ENCODE measurements at regions not wholly inside any gene's neighbourhood (a gene's known extent, or its start where the extent isn't known, plus 50 kb on each side); places are given as distances from the start of the nearest gene placed in this dataset.

DNA sequence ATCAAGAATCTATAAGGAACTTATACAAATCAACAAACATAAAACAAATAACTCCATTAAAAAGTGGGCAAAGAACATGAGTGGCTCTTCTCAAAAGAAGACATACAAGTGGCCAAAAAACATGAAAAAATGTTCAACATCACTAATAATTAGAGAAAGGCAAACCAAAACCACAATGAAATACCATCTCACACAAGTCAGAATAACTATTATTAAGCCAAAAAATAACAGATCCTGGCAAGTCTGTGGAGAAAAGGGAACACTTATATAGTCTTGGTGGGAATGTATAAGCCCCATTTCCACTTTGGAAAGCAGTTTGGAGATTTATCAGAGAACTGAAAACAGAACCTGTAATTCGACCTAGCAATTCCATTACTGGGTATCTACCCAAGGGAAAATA, 921.0 kb downstream of the KCNA4 start:
- no peak overlapping the region for H3K9ac ChIP-seq
- H3K27ac ChIP-seq (ENCODE audit: low read depth in 2 of 2, low read length in 1 of 2), result no peak overlapping the region
- no peak for DNase-seq
- H3K9me2 ChIP-seq, result no peaks in the 10 kb centered on the region
- no peaks in the 10 kb centered on the region for H3K36me3 ChIP-seq (replicated peaks in 1 of 2; ENCODE audit: control insufficient read depth in 1 of 2, insufficient read depth in 2 of 2, low read length in 1 of 2)
- no peaks in the 10 kb centered on the region for H3K9me3 ChIP-seq
- POLR2A ChIA-PET, result no interaction called here
- H4K20me1 ChIP-seq (ENCODE audit: insufficient read depth), result no peaks in the 10 kb centered on the region
- no peak overlapping the region for H3K4me2 ChIP-seq
- TF ChIP-seq FOXM1 (IDR thresholded peaks at IDR 0.05; ENCODE audit: low read depth) (no peak), GABPA (IDR thresholded peaks at IDR 0.05; ENCODE audit: low read depth) (no peak), NFIC (IDR thresholded peaks at IDR 0.05; ENCODE audit: borderline replicate concordance) (no peak), RAD21 (IDR thresholded peaks at IDR 0.05; ENCODE audit: low read length) (no peak), YY1 (IDR thresholded peaks at IDR 0.05; ENCODE audit: low read depth) (no peak), TEAD4 (IDR thresholded peaks at IDR 0.05; ENCODE audit: borderline replicate concordance, insufficient read depth) (no peak), RCOR1 (IDR thresholded peaks at IDR 0.05; ENCODE audit: low read length) (no peak), MEF2A (IDR thresholded peaks at IDR 0.05; ENCODE audit: borderline replicate concordance, low read depth) (no peak), TAF1 (IDR thresholded peaks at IDR 0.05; ENCODE audit: borderline replicate concordance, low read depth, low read length) (no peak), RFX5 (IDR thresholded peaks at IDR 0.05; ENCODE audit: low read length) (no peak), POLR2AphosphoS5 (IDR thresholded peaks at IDR 0.05; ENCODE audit: low read depth, low read length) (no peak), JUND (IDR thresholded peaks at IDR 0.05) (no peak)
- TF ChIP-seq, protein P1, sequence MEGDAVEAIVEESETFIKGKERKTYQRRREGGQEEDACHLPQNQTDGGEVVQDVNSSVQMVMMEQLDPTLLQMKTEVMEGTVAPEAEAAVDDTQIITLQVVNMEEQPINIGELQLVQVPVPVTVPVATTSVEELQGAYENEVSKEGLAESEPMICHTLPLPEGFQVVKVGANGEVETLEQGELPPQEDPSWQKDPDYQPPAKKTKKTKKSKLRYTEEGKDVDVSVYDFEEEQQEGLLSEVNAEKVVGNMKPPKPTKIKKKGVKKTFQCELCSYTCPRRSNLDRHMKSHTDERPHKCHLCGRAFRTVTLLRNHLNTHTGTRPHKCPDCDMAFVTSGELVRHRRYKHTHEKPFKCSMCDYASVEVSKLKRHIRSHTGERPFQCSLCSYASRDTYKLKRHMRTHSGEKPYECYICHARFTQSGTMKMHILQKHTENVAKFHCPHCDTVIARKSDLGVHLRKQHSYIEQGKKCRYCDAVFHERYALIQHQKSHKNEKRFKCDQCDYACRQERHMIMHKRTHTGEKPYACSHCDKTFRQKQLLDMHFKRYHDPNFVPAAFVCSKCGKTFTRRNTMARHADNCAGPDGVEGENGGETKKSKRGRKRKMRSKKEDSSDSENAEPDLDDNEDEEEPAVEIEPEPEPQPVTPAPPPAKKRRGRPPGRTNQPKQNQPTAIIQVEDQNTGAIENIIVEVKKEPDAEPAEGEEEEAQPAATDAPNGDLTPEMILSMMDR (IDR thresholded peaks at IDR 0.05), result no peak
- TF ChIP-seq, protein P2, sequence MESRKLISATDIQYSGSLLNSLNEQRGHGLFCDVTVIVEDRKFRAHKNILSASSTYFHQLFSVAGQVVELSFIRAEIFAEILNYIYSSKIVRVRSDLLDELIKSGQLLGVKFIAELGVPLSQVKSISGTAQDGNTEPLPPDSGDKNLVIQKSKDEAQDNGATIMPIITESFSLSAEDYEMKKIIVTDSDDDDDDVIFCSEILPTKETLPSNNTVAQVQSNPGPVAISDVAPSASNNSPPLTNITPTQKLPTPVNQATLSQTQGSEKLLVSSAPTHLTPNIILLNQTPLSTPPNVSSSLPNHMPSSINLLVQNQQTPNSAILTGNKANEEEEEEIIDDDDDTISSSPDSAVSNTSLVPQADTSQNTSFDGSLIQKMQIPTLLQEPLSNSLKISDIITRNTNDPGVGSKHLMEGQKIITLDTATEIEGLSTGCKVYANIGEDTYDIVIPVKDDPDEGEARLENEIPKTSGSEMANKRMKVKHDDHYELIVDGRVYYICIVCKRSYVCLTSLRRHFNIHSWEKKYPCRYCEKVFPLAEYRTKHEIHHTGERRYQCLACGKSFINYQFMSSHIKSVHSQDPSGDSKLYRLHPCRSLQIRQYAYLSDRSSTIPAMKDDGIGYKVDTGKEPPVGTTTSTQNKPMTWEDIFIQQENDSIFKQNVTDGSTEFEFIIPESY (IDR thresholded peaks at IDR 0.05; ENCODE audit: borderline replicate concordance, low read depth), result no peak
- TF ChIP-seq, protein P3, sequence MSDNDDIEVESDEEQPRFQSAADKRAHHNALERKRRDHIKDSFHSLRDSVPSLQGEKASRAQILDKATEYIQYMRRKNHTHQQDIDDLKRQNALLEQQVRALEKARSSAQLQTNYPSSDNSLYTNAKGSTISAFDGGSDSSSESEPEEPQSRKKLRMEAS (IDR thresholded peaks at IDR 0.05; ENCODE audit: low read depth), result no peak
- TF ChIP-seq, protein P4, sequence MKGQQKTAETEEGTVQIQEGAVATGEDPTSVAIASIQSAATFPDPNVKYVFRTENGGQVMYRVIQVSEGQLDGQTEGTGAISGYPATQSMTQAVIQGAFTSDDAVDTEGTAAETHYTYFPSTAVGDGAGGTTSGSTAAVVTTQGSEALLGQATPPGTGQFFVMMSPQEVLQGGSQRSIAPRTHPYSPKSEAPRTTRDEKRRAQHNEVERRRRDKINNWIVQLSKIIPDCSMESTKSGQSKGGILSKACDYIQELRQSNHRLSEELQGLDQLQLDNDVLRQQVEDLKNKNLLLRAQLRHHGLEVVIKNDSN (IDR thresholded peaks at IDR 0.05; ENCODE audit: borderline replicate concordance, low read depth), result no peak
- TF ChIP-seq, protein P5, sequence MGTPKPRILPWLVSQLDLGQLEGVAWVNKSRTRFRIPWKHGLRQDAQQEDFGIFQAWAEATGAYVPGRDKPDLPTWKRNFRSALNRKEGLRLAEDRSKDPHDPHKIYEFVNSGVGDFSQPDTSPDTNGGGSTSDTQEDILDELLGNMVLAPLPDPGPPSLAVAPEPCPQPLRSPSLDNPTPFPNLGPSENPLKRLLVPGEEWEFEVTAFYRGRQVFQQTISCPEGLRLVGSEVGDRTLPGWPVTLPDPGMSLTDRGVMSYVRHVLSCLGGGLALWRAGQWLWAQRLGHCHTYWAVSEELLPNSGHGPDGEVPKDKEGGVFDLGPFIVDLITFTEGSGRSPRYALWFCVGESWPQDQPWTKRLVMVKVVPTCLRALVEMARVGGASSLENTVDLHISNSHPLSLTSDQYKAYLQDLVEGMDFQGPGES (IDR thresholded peaks at IDR 0.05; ENCODE audit: low read depth, low read length), result no peak
- TF ChIP-seq, protein P6, sequence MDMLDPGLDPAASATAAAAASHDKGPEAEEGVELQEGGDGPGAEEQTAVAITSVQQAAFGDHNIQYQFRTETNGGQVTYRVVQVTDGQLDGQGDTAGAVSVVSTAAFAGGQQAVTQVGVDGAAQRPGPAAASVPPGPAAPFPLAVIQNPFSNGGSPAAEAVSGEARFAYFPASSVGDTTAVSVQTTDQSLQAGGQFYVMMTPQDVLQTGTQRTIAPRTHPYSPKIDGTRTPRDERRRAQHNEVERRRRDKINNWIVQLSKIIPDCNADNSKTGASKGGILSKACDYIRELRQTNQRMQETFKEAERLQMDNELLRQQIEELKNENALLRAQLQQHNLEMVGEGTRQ (IDR thresholded peaks at IDR 0.05; ENCODE audit: borderline replicate concordance, low read depth, low read length), result no peak
- TF ChIP-seq, protein P7, sequence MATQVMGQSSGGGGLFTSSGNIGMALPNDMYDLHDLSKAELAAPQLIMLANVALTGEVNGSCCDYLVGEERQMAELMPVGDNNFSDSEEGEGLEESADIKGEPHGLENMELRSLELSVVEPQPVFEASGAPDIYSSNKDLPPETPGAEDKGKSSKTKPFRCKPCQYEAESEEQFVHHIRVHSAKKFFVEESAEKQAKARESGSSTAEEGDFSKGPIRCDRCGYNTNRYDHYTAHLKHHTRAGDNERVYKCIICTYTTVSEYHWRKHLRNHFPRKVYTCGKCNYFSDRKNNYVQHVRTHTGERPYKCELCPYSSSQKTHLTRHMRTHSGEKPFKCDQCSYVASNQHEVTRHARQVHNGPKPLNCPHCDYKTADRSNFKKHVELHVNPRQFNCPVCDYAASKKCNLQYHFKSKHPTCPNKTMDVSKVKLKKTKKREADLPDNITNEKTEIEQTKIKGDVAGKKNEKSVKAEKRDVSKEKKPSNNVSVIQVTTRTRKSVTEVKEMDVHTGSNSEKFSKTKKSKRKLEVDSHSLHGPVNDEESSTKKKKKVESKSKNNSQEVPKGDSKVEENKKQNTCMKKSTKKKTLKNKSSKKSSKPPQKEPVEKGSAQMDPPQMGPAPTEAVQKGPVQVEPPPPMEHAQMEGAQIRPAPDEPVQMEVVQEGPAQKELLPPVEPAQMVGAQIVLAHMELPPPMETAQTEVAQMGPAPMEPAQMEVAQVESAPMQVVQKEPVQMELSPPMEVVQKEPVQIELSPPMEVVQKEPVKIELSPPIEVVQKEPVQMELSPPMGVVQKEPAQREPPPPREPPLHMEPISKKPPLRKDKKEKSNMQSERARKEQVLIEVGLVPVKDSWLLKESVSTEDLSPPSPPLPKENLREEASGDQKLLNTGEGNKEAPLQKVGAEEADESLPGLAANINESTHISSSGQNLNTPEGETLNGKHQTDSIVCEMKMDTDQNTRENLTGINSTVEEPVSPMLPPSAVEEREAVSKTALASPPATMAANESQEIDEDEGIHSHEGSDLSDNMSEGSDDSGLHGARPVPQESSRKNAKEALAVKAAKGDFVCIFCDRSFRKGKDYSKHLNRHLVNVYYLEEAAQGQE (IDR thresholded peaks at IDR 0.05; ENCODE audit: low read depth, low read length), result no peak
- no peak overlapping the region for H2AFZ ChIP-seq (ENCODE audit: low read depth)
- H3K27me3 ChIP-seq (ENCODE audit: insufficient read depth), result no peaks in the 10 kb centered on the region
- 8% methylated on average over 1 of the region's 1 CpG for WGBS (ENCODE audit: low lambda C conversion rate)
- peaks cover 0 to 9% of the 10 kb centered on the region in 2 experiments; a peak in 2 of 4 replicates for H3K4me1 ChIP-seq (ENCODE audit: control insufficient read depth in 1 of 2, insufficient read depth in 2 of 2, low read depth in 1 of 2, low read length in 1 of 2)
- no peak overlapping the region for H3K4me3 ChIP-seq (ENCODE audit: low read depth in 2 of 2, low read length in 1 of 2)
- H3F3A ChIP-seq (replicated peaks; ENCODE audit: insufficient read depth), result peaks cover 6% of the 10 kb centered on the region
- no peaks in the 10 kb centered on the region for H3K79me2 ChIP-seq (ENCODE audit: insufficient read depth)
- CTCF ChIA-PET, result interaction anchor here (0.6 kb wide), 1 partner anchor 14 kb away, joined by 3 read pairs; no protein-coding TSS in a partner anchor
